NCI-H128 (cell line): ENCODE measurements at regions not wholly inside any gene's neighbourhood (a gene's known extent, or its start where the extent isn't known, plus 50 kb on each side); places are given as distances from the start of the nearest gene placed in this dataset.
"Not testable (repeated sequence)": the region's sequence is repeated elsewhere in the genome, so short reads cannot be mapped to it uniquely, and the experiment has no call there.

Experiments used
- DNase-seq: peaks from one replicate; lab custom pipeline; 2025; ENCODE audit not compliant: unreplicated experiment; lab: John Stamatoyannopoulos, UW

- DNase-seq: no peak
Observed at GRCh38 chr13:40028446-40028845, 373.0 kb downstream of the COG6 start.

- DNase-seq: no peak
Observed at GRCh38 chr13:40031031-40031430, 375.6 kb downstream of the COG6 start.

- DNase-seq: no peak
Observed at GRCh38 chr13:40039061-40039460, 383.6 kb downstream of the COG6 start.

- DNase-seq: no peak
Observed at GRCh38 chr13:40042991-40043390, 387.5 kb downstream of the COG6 start.

- DNase-seq: no peak
Observed at GRCh38 chr13:40043764-40044163, 388.3 kb downstream of the COG6 start.

- DNase-seq: no peak
Observed at GRCh38 chr13:40047322-40047771, 391.9 kb downstream of the COG6 start.

GRCh38 chr13:40048551-40048950, 393.1 kb downstream of the COG6 start:
- no peak for DNase-seq

- DNase-seq: no peak
Observed at GRCh38 chr13:40052954-40053353, 397.5 kb downstream of the COG6 start.

- no peak for DNase-seq
Observed at GRCh38 chr13:40053401-40053800, 397.9 kb downstream of the COG6 start.

GRCh38 chr13:40054422-40054821, 399.0 kb downstream of the COG6 start:
- not testable (repeated sequence) for DNase-seq

GRCh38 chr13:40056898-40057619, 401.6 kb downstream of the COG6 start:
- DNase-seq: no peak

GRCh38 chr13:40058757-40059236, 403.3 kb downstream of the COG6 start:
- no peak for DNase-seq

GRCh38 chr13:40059540-40060232, 404.2 kb downstream of the COG6 start:
- no peak for DNase-seq

GRCh38 chr13:40060296-40061007, 405.0 kb downstream of the COG6 start:
- DNase-seq: no peak

- no peak for DNase-seq
Observed at GRCh38 chr13:40061466-40062450, 406.3 kb downstream of the COG6 start.

GRCh38 chr13:40063278-40063698, 407.8 kb downstream of the COG6 start:
- DNase-seq: no peak

- no peak for DNase-seq
Observed at GRCh38 chr13:40063703-40064102, 408.2 kb downstream of the COG6 start.

GRCh38 chr13:40064154-40065097, 409.0 kb downstream of the COG6 start:
- no peak for DNase-seq
